OCI-LY1 (cell line): ENCODE measurements at regions not wholly inside any gene's neighbourhood (a gene's known extent, or its start where the extent isn't known, plus 50 kb on each side); places are given as distances from the start of the nearest gene placed in this dataset.

Source experiments
- H2AFZ ChIP-seq: fragments of 200-600 bp; sonication (generic), shearing (Covaris generic); 2 replicates; pipeline ENCODE4 v1.6.0; 2014; ENCODE audit warnings: antibody characterized with exemption, mild to moderate bottlenecking, low read length
- H3F3A ChIP-seq: fragments of 200-600 bp; sonication (generic), shearing (Covaris generic); 2 replicates; pipeline ENCODE4 v1.6.0; 2014; ENCODE audit warnings: mild to moderate bottlenecking, antibody characterized with exemption, low read length, moderate library complexity; ENCODE audit not compliant: insufficient read depth
- H3K27ac ChIP-seq: fragments of 200-600 bp; sonication (generic); 2 replicates; pipeline ENCODE4 v1.5.1; 2014; ENCODE audit warnings: low read length, mixed run types, mild to moderate bottlenecking, low read depth; ENCODE audit not compliant: poor library complexity, severe bottlenecking
- H3K27me3 ChIP-seq: fragments of 200-600 bp; sonication (generic); 2 replicates; pipeline ENCODE4 v1.6.0; 2014; ENCODE audit warnings: antibody characterized with exemption, mild to moderate bottlenecking, low read length, moderate library complexity; ENCODE audit not compliant: insufficient read depth
- H3K36me3 ChIP-seq: fragments of 200-600 bp; sonication (generic); 2 replicates; pipeline ENCODE4 v1.6.1; 2014; ENCODE audit warnings: mild to moderate bottlenecking, antibody characterized with exemption, low read length, moderate library complexity, mixed read lengths; ENCODE audit not compliant: insufficient read depth
- H3K4me1 ChIP-seq: fragments of 200-600 bp; sonication (generic); 2 replicates; pipeline ENCODE4 v1.5.1; 2014; ENCODE audit warnings: mild to moderate bottlenecking, low read length, moderate library complexity; ENCODE audit not compliant: insufficient read depth, severe bottlenecking
- H3K4me2 ChIP-seq: fragments of 200-600 bp; sonication (generic), shearing (Covaris generic); 2 replicates; pipeline ENCODE4 v1.6.1; 2014; ENCODE audit warnings: low read length
- H3K4me3 ChIP-seq: fragments of 200-600 bp; sonication (generic); 2 replicates; pipeline ENCODE4 v1.5.1; 2014; ENCODE audit warnings: low read length, low read depth, mild to moderate bottlenecking, mixed read lengths; ENCODE audit not compliant: poor library complexity, severe bottlenecking
- H3K79me2 ChIP-seq: fragments of 200-600 bp; shearing (Covaris generic); 2 replicates; pipeline ENCODE4 v1.6.1; 2016; ENCODE audit warnings: mixed run types, low read length, mixed read lengths; ENCODE audit not compliant: insufficient read depth
- H3K9ac ChIP-seq: fragments of 200-600 bp; sonication (generic), shearing (Covaris generic); 2 replicates; pipeline ENCODE4 v1.6.1; 2014; ENCODE audit warnings: mild to moderate bottlenecking, low read length, mixed read lengths
- H3K9me2 ChIP-seq: fragments of 200-600 bp; sonication (generic), shearing (Covaris generic); 2 replicates; pipeline ENCODE4 v1.6.1; 2014; ENCODE audit warnings: low read depth, mild to moderate bottlenecking, low read length, mixed read lengths
- H3K9me3 ChIP-seq: fragments of 200-600 bp; shearing (Covaris generic); 2 replicates; pipeline ENCODE4 v1.6.1; 2014; ENCODE audit warnings: low read length, mixed read lengths
- H4K20me1 ChIP-seq: fragments of 200-600 bp; sonication (generic), shearing (Covaris generic); 2 replicates; pipeline ENCODE4 v1.6.0; 2016; ENCODE audit warnings: mild to moderate bottlenecking, low read length; ENCODE audit not compliant: insufficient read depth
- EZH2 ChIP-seq: fragments of 200-600 bp; sonication (generic), shearing (Covaris generic); IDR thresholded peaks from 2 replicates; pipeline ENCODE4 v1.8.0; 2017; ENCODE audit warnings: borderline replicate concordance, mixed run types, mild to moderate bottlenecking, antibody characterized with exemption, low read length, moderate library complexity, mixed read lengths
- TF ChIP-seq, protein P1 (sequence below): fragments of 200-600 bp; sonication (generic), shearing (Covaris generic); IDR thresholded peaks from 2 replicates; pipeline ENCODE4 v1.5.1; 2017; ENCODE audit warnings: mild to moderate bottlenecking, antibody characterized with exemption, low read length, moderate library complexity, mixed read lengths

DNA sequence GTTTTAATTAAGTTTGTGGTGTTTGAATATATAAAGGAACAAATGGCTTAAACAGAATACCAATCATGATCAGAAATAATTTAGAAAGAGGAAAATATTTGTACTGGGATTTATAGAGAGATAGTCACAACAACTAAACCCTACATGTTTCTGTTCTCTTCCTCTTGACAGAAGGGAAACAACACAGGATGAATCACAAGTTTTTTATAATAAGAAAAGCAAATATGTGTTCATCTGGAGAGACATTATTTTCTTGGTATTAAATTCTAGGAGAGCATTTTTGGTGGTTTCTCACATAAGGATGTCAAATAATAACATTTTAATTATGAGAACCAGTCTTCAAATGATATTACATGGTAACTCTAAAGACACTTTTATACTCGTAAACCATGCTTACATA is 232.9 kb upstream of the PKP2 start:
- Histone ChIP-seq H3K9ac (no peak overlapping the region), H3K27ac (no peak overlapping the region), H4K20me1 (no peaks in the 10 kb centered on the region), H3K9me3 (no peaks in the 10 kb centered on the region), H3K4me1 (no peaks in the 10 kb centered on the region), H3K36me3 (no peaks in the 10 kb centered on the region), H3K79me2 (no peaks in the 10 kb centered on the region), H3K4me3 (no peak overlapping the region), H3F3A (no peaks in the 10 kb centered on the region), H3K9me2 (no peaks in the 10 kb centered on the region), H2AFZ (no peak overlapping the region), H3K4me2 (no peak overlapping the region), H3K27me3 (no peaks in the 10 kb centered on the region)
- no peak for TF ChIP-seq EZH2
- TF ChIP-seq, protein P1, sequence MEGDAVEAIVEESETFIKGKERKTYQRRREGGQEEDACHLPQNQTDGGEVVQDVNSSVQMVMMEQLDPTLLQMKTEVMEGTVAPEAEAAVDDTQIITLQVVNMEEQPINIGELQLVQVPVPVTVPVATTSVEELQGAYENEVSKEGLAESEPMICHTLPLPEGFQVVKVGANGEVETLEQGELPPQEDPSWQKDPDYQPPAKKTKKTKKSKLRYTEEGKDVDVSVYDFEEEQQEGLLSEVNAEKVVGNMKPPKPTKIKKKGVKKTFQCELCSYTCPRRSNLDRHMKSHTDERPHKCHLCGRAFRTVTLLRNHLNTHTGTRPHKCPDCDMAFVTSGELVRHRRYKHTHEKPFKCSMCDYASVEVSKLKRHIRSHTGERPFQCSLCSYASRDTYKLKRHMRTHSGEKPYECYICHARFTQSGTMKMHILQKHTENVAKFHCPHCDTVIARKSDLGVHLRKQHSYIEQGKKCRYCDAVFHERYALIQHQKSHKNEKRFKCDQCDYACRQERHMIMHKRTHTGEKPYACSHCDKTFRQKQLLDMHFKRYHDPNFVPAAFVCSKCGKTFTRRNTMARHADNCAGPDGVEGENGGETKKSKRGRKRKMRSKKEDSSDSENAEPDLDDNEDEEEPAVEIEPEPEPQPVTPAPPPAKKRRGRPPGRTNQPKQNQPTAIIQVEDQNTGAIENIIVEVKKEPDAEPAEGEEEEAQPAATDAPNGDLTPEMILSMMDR = no peak

DNA sequence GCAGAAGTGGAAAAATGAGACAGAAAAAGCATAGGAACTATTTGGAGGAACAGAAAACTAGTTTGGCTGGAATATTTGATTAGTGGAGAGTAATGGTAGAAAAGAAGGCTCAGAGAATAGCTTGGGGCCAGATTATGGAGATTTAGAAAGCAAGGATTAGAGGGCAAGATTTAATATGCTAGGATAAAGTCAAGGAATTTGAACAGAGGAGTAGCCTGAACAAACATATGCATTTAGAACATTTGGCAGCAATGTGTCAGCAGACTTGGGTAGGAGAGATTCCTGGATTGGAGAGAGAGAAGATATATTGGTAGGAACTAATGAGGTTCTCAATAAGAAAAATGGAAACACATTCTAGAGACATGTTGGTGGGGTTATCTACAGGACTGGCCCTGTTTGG is 229.2 kb upstream of the PKP2 start:
- TF ChIP-seq EZH2 = no peak
- TF ChIP-seq, protein P1 = no peak
- H4K20me1 ChIP-seq = no peaks in the 10 kb centered on the region
- H3K9ac ChIP-seq = no peak overlapping the region
- no peaks in the 10 kb centered on the region for H3K27me3 ChIP-seq
- no peaks in the 10 kb centered on the region for H3F3A ChIP-seq
- no peaks in the 10 kb centered on the region for H3K9me2 ChIP-seq
- no peak overlapping the region for H3K27ac ChIP-seq
- H3K9me3 ChIP-seq = no peaks in the 10 kb centered on the region
- no peaks in the 10 kb centered on the region for H3K4me1 ChIP-seq
- H3K79me2 ChIP-seq = no peaks in the 10 kb centered on the region
- no peaks in the 10 kb centered on the region for H3K36me3 ChIP-seq
- H2AFZ ChIP-seq = no peak overlapping the region
- no peak overlapping the region for H3K4me2 ChIP-seq
- no peak overlapping the region for H3K4me3 ChIP-seq

DNA sequence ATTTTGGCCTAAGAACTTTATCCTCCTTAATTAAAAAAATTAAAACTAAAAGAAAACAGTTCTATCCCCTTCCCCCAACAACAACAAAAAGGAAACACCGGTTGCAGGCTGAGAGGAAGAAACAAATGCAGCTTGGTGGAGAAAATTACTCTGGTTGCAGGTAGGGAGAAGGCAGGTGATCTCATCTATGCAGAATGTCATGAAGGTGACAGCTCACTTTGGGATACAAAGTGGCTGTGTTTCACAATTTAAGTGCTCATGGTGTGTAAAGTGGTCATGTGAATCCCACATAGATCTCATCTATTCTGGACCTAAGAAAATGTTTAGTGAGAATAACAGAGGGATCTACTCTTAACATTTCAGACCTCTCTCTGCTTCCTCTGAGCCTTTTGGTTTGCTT is 219.7 kb upstream of the PKP2 start:
- H3K9me2 ChIP-seq = no peaks in the 10 kb centered on the region
- no peaks in the 10 kb centered on the region for H3K79me2 ChIP-seq
- H3K9ac ChIP-seq = no peak overlapping the region
- no peak overlapping the region for H2AFZ ChIP-seq
- no peaks in the 10 kb centered on the region for H3K36me3 ChIP-seq
- no peak overlapping the region for H3K4me3 ChIP-seq
- no peaks in the 10 kb centered on the region for H3K9me3 ChIP-seq
- no peaks in the 10 kb centered on the region for H3K4me1 ChIP-seq
- H3K27ac ChIP-seq = no peak overlapping the region
- no peak overlapping the region for H3K4me2 ChIP-seq
- H4K20me1 ChIP-seq = no peaks in the 10 kb centered on the region
- H3K27me3 ChIP-seq = no peaks in the 10 kb centered on the region
- no peaks in the 10 kb centered on the region for H3F3A ChIP-seq
- TF ChIP-seq, protein P1 = no peak
- TF ChIP-seq EZH2 = no peak
